NB4 (cell line): ENCODE measurements at regions not wholly inside any gene's neighbourhood (a gene's known extent, or its start where the extent isn't known, plus 50 kb on each side); places are given as distances from the start of the nearest gene placed in this dataset.

Experiments used
- CTCF ChIP-seq: IDR thresholded peaks from one replicate; pipeline ENCODE4 v1.5.1; 2012; ENCODE audit warnings: low read depth, low read length
- MAX ChIP-seq: IDR thresholded peaks from 2 replicates; pipeline ENCODE4 v1.6.1; 2011; ENCODE audit warnings: low read depth, low read length
- MYC ChIP-seq: IDR thresholded peaks from 2 replicates; pipeline ENCODE4 v1.6.1; 2011; ENCODE audit warnings: low read depth, low read length
- POLR2A ChIP-seq: IDR thresholded peaks from 2 replicates; pipeline ENCODE4 v1.6.1; 2011; ENCODE audit warnings: mild to moderate bottlenecking; ENCODE audit not compliant: insufficient read length; ENCODE audit errors: extremely low read depth

- TF ChIP-seq CTCF (no peak), MAX (no peak), POLR2A (no peak), MYC (no peak)
These were observed 130.4 kb upstream of the CDH4 start for GRCh38 chr20:61121661-61122060.
